ENCODE measurements at regions not wholly inside any gene's neighbourhood (a gene's known extent, or its start where the extent isn't known, plus 50 kb on each side); places are given as distances from the start of the nearest gene placed in this dataset.

- Histone ChIP-seq H3K9me3 (ENCODE audit: insufficient read depth, low read length) (no peaks in the 10 kb centered on the region), H3K4me3 (ENCODE audit: low read length) (no peak overlapping the region), H3K27ac (ENCODE audit: low read length) (no peak overlapping the region), H3K4me2 (ENCODE audit: low read length) (no peak overlapping the region), H3K9ac (ENCODE audit: low read length) (no peak overlapping the region), H3K36me3 (replicated peaks; ENCODE audit: low read depth, low read length) (no peaks in the 10 kb centered on the region), H3K79me2 (ENCODE audit: low read length) (no peaks in the 10 kb centered on the region), H3K4me1 (ENCODE audit: low read length) (peaks cover 8% of the 10 kb centered on the region; the same call in 1 of the 2 replicates), H3K27me3 (ENCODE audit: low read depth, low read length) (no peaks in the 10 kb centered on the region; the same call in 1 of the 2 replicates), H2AFZ (ENCODE audit: low read depth, low read length) (no peak overlapping the region), H4K20me1 (ENCODE audit: insufficient read depth, low read length) (no peaks in the 10 kb centered on the region)
- TF ChIP-seq EZH2phosphoT487 (IDR thresholded peaks at IDR 0.05; ENCODE audit: low read depth): no peak
- no peak for TF ChIP-seq CTCF (IDR thresholded peaks at IDR 0.05; ENCODE audit: low read depth, low read length)
Measured at GRCh38 chr1:117685936-117686806, 80.3 kb downstream of the TENT5C start.

- no peaks in the 10 kb centered on the region for H3K9me3 ChIP-seq (ENCODE audit: insufficient read depth, low read length)
- H2AFZ ChIP-seq (ENCODE audit: low read depth, low read length): no peak overlapping the region
- peaks cover 8% of the 10 kb centered on the region; the same call in 1 of the 2 replicates for H3K4me1 ChIP-seq (ENCODE audit: low read length)
- H3K27ac ChIP-seq (ENCODE audit: low read length): no peak overlapping the region
- no peak overlapping the region for H3K4me3 ChIP-seq (ENCODE audit: low read length)
- no peak overlapping the region for H3K4me2 ChIP-seq (ENCODE audit: low read length)
- no peaks in the 10 kb centered on the region for H4K20me1 ChIP-seq (ENCODE audit: insufficient read depth, low read length)
- no peaks in the 10 kb centered on the region; the same call in 1 of the 2 replicates for H3K27me3 ChIP-seq (ENCODE audit: low read depth, low read length)
- no peak overlapping the region for H3K9ac ChIP-seq (ENCODE audit: low read length)
- H3K79me2 ChIP-seq (ENCODE audit: low read length): no peaks in the 10 kb centered on the region
- TF ChIP-seq CTCF (IDR thresholded peaks at IDR 0.05; ENCODE audit: low read depth, low read length): no peak
- TF ChIP-seq EZH2phosphoT487 (IDR thresholded peaks at IDR 0.05; ENCODE audit: low read depth): no peak
- H3K36me3 ChIP-seq (replicated peaks; ENCODE audit: low read depth, low read length): no peaks in the 10 kb centered on the region
Measured at GRCh38 chr1:117686907-117687306, 81.1 kb downstream of the TENT5C start.

- H4K20me1 ChIP-seq (ENCODE audit: insufficient read depth, low read length): no peaks in the 10 kb centered on the region
- H3K36me3 ChIP-seq (replicated peaks; ENCODE audit: low read depth, low read length): no peaks in the 10 kb centered on the region
- H2AFZ ChIP-seq (ENCODE audit: low read depth, low read length): no peak overlapping the region
- no peak overlapping the region for H3K4me2 ChIP-seq (ENCODE audit: low read length)
- H3K4me3 ChIP-seq (ENCODE audit: low read length): no peak overlapping the region
- H3K79me2 ChIP-seq (ENCODE audit: low read length): no peaks in the 10 kb centered on the region
- no peak overlapping the region for H3K27ac ChIP-seq (ENCODE audit: low read length)
- TF ChIP-seq EZH2phosphoT487 (IDR thresholded peaks at IDR 0.05; ENCODE audit: low read depth) (no peak), CTCF (IDR thresholded peaks at IDR 0.05; ENCODE audit: low read depth, low read length) (no peak)
- no peaks in the 10 kb centered on the region; the same call in 1 of the 2 replicates for H3K27me3 ChIP-seq (ENCODE audit: low read depth, low read length)
- H3K9ac ChIP-seq (ENCODE audit: low read length): no peak overlapping the region
- H3K4me1 ChIP-seq (ENCODE audit: low read length): no peaks in the 10 kb centered on the region
- H3K9me3 ChIP-seq (ENCODE audit: insufficient read depth, low read length): no peaks in the 10 kb centered on the region
Measured at GRCh38 chr1:117689997-117690625, 84.3 kb downstream of the TENT5C start.

GRCh38 chr1:117691942-117692341 is 86.1 kb downstream of the TENT5C start:
- Histone ChIP-seq H3K4me3 (ENCODE audit: low read length) (no peak overlapping the region), H3K27ac (ENCODE audit: low read length) (no peak overlapping the region), H3K9me3 (ENCODE audit: insufficient read depth, low read length) (no peaks in the 10 kb centered on the region), H3K4me1 (ENCODE audit: low read length) (no peaks in the 10 kb centered on the region), H3K9ac (ENCODE audit: low read length) (no peak overlapping the region), H3K4me2 (ENCODE audit: low read length) (no peak overlapping the region), H3K27me3 (ENCODE audit: low read depth, low read length) (no peaks in the 10 kb centered on the region; the same call in 1 of the 2 replicates), H2AFZ (ENCODE audit: low read depth, low read length) (no peak overlapping the region), H3K79me2 (ENCODE audit: low read length) (no peaks in the 10 kb centered on the region), H4K20me1 (ENCODE audit: insufficient read depth, low read length) (no peaks in the 10 kb centered on the region), H3K36me3 (replicated peaks; ENCODE audit: low read depth, low read length) (no peaks in the 10 kb centered on the region)
- TF ChIP-seq CTCF (IDR thresholded peaks at IDR 0.05; ENCODE audit: low read depth, low read length) (no peak), EZH2phosphoT487 (IDR thresholded peaks at IDR 0.05; ENCODE audit: low read depth) (no peak)

All from OCI-LY3 (cell line).